Fibroblast of skin of right biceps (primary cell): ENCODE measurements at regions not wholly inside any gene's neighbourhood (a gene's known extent, or its start where the extent isn't known, plus 50 kb on each side); places are given as distances from the start of the nearest gene placed in this dataset.
A peak's percentile ranks its signal among the peaks of the same experiment; 100 is the strongest.
"Not testable (repeated sequence)": the region's sequence is repeated elsewhere in the genome, so short reads cannot be mapped to it uniquely, and the experiment has no call there.

Source experiments
- DNase-seq: peaks from one replicate; pipeline ENCODE4 v3.0.0-alpha.2; 2013

GRCh38 chr14:65153101-65153500 is 50.8 kb upstream of the MAX start:
- DNase-seq = no peak

GRCh38 chr14:65156568-65157366 is 54.5 kb upstream of the MAX start:
- DNase-seq = peak; percentile 82

GRCh38 chr14:65159281-65160062 is 57.2 kb upstream of the MAX start:
- DNase-seq = no peak

- DNase-seq = no peak
Measured at GRCh38 chr14:65160091-65160490, 57.8 kb upstream of the MAX start.

- no peak for DNase-seq
Measured at GRCh38 chr14:65162031-65162430, 59.7 kb upstream of the MAX start.

- DNase-seq = peak; percentile 47
Measured at GRCh38 chr14:65164068-65164824, 61.9 kb upstream of the MAX start.

- DNase-seq = no peak
Measured at GRCh38 chr14:65164825-65165135, 62.5 kb upstream of the MAX start.

GRCh38 chr14:65167072-65167645 is 64.8 kb upstream of the MAX start:
- DNase-seq = no peak

GRCh38 chr14:65168840-65169239 is 66.5 kb upstream of the MAX start:
- no peak for DNase-seq

- peak; percentile 60 for DNase-seq
Measured at GRCh38 chr14:65169351-65169750, 67.0 kb upstream of the MAX start.

- DNase-seq = no peak
Measured at GRCh38 chr14:65170318-65170717, 68.0 kb upstream of the MAX start.

- peak; percentile 87 for DNase-seq
Measured at GRCh38 chr14:65170768-65171507, 68.6 kb upstream of the MAX start.

- DNase-seq = no peak
Measured at GRCh38 chr14:65173973-65174693, 71.8 kb upstream of the MAX start.

GRCh38 chr14:65174783-65175182 is 72.5 kb upstream of the MAX start:
- DNase-seq = no peak

- no peak for DNase-seq
Measured at GRCh38 chr14:65177551-65177950, 75.2 kb upstream of the MAX start.

- DNase-seq = not testable (repeated sequence)
Measured at GRCh38 chr14:65179231-65179630, 76.9 kb upstream of the MAX start.

GRCh38 chr14:65179918-65180724 is 77.8 kb upstream of the MAX start:
- DNase-seq = peak; percentile 83

GRCh38 chr14:65180725-65181025 is 78.4 kb upstream of the MAX start:
- DNase-seq = no peak

GRCh38 chr14:65184032-65184764 is 81.9 kb upstream of the MAX start:
- DNase-seq = peak; percentile 28

- DNase-seq = no peak
Measured at GRCh38 chr14:65185829-65186228, 83.5 kb upstream of the MAX start.
